Colonic mucosa (tissue), 4 donors: ENCODE measurements at regions not wholly inside any gene's neighbourhood (a gene's known extent, or its start where the extent isn't known, plus 50 kb on each side); places are given as distances from the start of the nearest gene placed in this dataset.

Experiments
- DNase-seq: peaks from one replicate; pipeline ENCODE4 v3.0.0-alpha.2; 2020
- H3K27ac ChIP-seq: fragments of 200-600 bp; one replicate; pipeline ENCODE4 v1.8.0; 2021
- H3K27me3 ChIP-seq: fragments of 200-600 bp; one replicate; pipeline ENCODE4 v1.8.0; 2021
- H3K36me3 ChIP-seq: fragments of 200-600 bp; one replicate; pipeline ENCODE4 v1.8.0; 2021
- H3K4me1 ChIP-seq: fragments of 200-600 bp; one replicate; pipeline ENCODE4 v1.8.0; 2021; ENCODE audit warnings: mild to moderate bottlenecking
- H3K4me3 ChIP-seq: fragments of 200-600 bp; one replicate; pipeline ENCODE4 v1.8.0; 2021
- H3K9ac ChIP-seq, 2 donors: one replicate each; pipeline ENCODE4 v1.7.0; 2013; ENCODE audit warnings: control low read depth in 2 of 2, low read depth in 2 of 2, low read length in 2 of 2
- H3K9me3 ChIP-seq: fragments of 200-600 bp; one replicate; pipeline ENCODE4 v1.8.0; 2021
- intact Hi-C: fragments of 100-400 bp; cut with DNase I; formaldehyde crosslinking; loops from one replicate; pipeline ENCODE4 v1.14.1; 2022
- TF ChIP-seq, protein P1 (sequence below): fragments of 200-600 bp; IDR thresholded peaks from one replicate; pipeline ENCODE4 v1.8.0; 2022; ENCODE audit warnings: antibody characterized with exemption, mild to moderate bottlenecking
- donor health status: healthy.
- donor health status: DM: no; HTN: no; CAD: no.
- donor health status: DM: no; HTN: no; CAD: no.

DNA sequence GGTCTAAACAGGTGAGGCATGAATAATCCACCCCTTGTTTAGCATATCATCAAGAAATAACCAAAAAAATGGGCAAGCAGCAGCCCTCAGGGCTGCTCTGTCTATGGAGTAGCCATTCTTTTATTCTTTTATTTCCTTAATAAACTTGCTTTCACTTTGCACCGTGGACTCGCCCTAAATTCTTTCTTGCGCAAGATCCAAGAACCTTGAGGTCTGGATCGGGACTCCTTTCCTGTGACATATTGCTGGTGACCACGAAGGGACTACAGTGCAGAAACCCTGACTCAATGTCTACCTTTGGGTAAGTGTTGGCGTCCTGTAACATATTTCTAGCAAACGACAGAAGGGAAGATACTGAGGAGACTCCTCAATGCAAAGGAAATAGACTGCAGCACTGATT, 1099.2 kb downstream of the FAM181B start:
- Histone ChIP-seq H3K27me3 (no peaks in the 10 kb centered on the region), H3K4me3 (no peak overlapping the region), H3K36me3 (no peaks in the 10 kb centered on the region), H3K27ac (no peak overlapping the region), H3K9me3 (no peaks in the 10 kb centered on the region), H3K4me1 (no peaks in the 10 kb centered on the region), H3K9ac (no peak overlapping the region)
- intact Hi-C loops, result no loop called here
- TF ChIP-seq, protein P1, sequence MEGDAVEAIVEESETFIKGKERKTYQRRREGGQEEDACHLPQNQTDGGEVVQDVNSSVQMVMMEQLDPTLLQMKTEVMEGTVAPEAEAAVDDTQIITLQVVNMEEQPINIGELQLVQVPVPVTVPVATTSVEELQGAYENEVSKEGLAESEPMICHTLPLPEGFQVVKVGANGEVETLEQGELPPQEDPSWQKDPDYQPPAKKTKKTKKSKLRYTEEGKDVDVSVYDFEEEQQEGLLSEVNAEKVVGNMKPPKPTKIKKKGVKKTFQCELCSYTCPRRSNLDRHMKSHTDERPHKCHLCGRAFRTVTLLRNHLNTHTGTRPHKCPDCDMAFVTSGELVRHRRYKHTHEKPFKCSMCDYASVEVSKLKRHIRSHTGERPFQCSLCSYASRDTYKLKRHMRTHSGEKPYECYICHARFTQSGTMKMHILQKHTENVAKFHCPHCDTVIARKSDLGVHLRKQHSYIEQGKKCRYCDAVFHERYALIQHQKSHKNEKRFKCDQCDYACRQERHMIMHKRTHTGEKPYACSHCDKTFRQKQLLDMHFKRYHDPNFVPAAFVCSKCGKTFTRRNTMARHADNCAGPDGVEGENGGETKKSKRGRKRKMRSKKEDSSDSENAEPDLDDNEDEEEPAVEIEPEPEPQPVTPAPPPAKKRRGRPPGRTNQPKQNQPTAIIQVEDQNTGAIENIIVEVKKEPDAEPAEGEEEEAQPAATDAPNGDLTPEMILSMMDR, result no peak
- no peak for DNase-seq

DNA sequence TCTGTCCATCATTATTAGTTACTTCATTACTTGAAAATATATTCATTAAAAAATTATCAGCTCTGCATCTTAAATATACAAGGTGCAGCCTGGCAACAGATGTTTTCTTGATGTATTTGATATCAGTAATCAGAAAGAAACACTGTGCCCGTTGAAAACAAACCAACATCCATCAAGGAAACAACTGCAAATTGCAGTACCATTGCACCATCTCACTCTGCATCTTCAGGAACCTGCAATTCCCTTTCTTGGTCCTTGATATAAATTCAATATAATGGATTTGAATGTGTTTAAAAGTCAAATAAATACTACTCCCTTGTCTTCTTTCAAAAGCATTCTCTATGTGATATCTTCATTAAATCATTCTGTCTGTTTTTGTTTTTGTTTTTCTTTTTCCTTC, 1131.2 kb downstream of the FAM181B start:
- Histone ChIP-seq H3K36me3 (no peaks in the 10 kb centered on the region), H3K27me3 (no peaks in the 10 kb centered on the region), H3K9me3 (no peaks in the 10 kb centered on the region), H3K4me3 (no peak overlapping the region), H3K4me1 (no peaks in the 10 kb centered on the region), H3K9ac (no peak overlapping the region), H3K27ac (no peak overlapping the region)
- DNase-seq, result no peak
- TF ChIP-seq, protein P1, result no peak
- intact Hi-C loops, result no loop called here

DNA sequence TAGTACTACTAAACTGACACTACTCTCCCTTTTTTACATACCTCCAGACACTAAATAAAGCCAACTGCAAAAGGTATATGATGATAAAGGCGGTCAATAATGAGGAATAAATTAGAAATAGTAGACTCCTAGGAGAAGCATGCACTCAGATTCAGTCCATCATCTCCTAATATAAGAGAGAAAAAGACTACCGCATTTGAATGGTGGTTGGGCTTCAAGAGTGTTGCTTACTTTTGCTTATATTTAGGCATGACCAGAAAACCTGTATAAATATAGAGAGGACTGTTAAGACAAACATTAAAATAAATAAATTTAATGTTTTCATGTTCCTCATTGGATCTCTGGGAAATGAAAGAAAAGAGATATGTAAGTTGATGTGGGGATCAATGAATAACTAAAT, 1137.0 kb downstream of the FAM181B start:
- TF ChIP-seq, protein P1, result no peak
- intact Hi-C loops, result no loop called here
- DNase-seq, result no peak
- H3K9ac ChIP-seq, result no peak overlapping the region
- no peaks in the 10 kb centered on the region for H3K27me3 ChIP-seq
- H3K9me3 ChIP-seq, result no peaks in the 10 kb centered on the region
- H3K36me3 ChIP-seq, result no peaks in the 10 kb centered on the region
- no peak overlapping the region for H3K4me3 ChIP-seq
- no peak overlapping the region for H3K27ac ChIP-seq
- no peaks in the 10 kb centered on the region for H3K4me1 ChIP-seq

DNA sequence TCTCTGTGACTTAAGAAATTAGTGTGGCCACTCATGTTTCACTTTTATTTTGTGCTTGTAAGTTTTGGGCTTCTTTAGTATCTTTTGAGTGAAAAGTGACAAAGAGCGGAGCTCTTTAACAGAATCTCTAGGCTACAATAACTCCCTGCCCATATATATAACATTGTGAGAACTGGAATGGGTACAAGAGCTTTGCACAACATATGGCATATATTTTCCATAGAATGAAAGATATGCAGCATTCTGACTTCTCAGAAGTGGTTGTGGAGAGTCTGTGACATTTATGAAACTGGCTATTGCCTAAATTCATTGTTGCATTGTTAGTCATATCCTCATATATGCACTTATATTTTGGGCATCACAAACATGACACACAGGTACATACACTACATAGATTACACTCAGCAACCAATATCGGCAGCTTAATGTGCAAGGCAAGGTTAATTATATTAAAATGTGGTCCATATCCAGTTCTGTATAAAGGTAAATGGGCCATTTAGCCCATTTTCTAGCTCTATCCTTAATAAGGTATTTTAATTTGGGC, 1148.2 kb downstream of the FAM181B start:
- intact Hi-C loops, result no loop called here
- no peak overlapping the region for H3K27ac ChIP-seq
- no peak overlapping the region for H3K9ac ChIP-seq
- H3K36me3 ChIP-seq, result no peaks in the 10 kb centered on the region
- no peaks in the 10 kb centered on the region for H3K27me3 ChIP-seq
- no peak for DNase-seq
- no peaks in the 10 kb centered on the region for H3K4me1 ChIP-seq
- no peaks in the 10 kb centered on the region for H3K9me3 ChIP-seq
- H3K4me3 ChIP-seq, result no peak overlapping the region
- TF ChIP-seq, protein P1, result no peak

DNA sequence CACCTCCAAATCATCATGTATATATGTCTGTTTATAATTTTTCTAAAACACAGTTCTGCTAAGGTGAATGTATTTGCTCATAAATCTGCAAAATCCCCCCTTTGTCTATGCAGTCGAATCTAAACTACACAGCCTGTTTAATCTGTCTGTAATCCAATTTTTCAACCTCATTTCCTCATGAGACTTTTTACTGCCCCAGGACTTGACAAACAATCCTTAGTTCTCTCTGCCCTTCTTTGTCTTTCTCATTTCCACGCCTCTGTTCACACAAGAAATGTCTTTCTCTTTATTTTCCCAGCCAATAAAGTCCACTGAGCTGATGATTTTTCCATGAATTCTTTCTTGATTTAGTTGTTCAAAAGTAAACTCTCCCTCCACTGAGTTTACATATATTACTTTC, 1154.3 kb downstream of the FAM181B start:
- Histone ChIP-seq H3K9me3 (no peaks in the 10 kb centered on the region), H3K4me1 (no peaks in the 10 kb centered on the region), H3K4me3 (no peak overlapping the region), H3K27me3 (no peaks in the 10 kb centered on the region), H3K9ac (no peak overlapping the region), H3K27ac (no peak overlapping the region), H3K36me3 (no peaks in the 10 kb centered on the region)
- TF ChIP-seq, protein P1, result no peak
- intact Hi-C loops, result no loop called here
- no peak for DNase-seq
